ENCODE measurements at regions not wholly inside any gene's neighbourhood (a gene's known extent, or its start where the extent isn't known, plus 50 kb on each side); places are given as distances from the start of the nearest gene placed in this dataset.

DNA sequence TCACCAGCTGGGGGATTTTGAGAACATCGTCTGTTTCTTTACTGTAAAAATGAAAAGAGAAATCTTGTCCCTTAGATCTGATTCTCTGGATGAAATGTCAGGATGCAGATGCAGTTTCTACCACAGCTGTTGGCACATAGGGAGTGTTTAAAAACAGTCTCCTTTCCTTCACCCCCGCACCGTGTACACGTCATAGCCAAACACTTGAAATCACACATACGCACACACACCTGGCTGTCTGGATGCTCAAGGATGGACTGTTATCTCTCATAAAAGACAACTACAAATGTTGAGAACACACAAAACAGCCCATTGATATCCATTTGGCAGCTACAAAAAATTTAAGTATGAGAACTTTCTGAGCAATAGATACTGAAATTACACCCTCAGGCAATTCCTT is 275.8 kb upstream of the CLNK start:
- 78% methylated on average over 5 of the region's 5 CpGs for WGBS (ENCODE audit: insufficient coverage)
- H3K27ac Mint-ChIP-seq, result no peak overlapping the region
- DNase-seq (no peak), ATAC-seq (no peak)
- Histone ChIP-seq H3K4me1 (ENCODE audit: control insufficient read depth, insufficient read depth, low read length) (no peaks in the 10 kb centered on the region), H3K9me3 (ENCODE audit: control insufficient read depth, insufficient read depth, low read length) (no peaks in the 10 kb centered on the region), H3K4me3 (ENCODE audit: low read length) (no peak overlapping the region), H3K27me3 (ENCODE audit: control insufficient read depth, insufficient read depth, low read length) (no peaks in the 10 kb centered on the region), H3K36me3 (ENCODE audit: control insufficient read depth, insufficient read depth, low read length) (no peaks in the 10 kb centered on the region), H3K27ac (ENCODE audit: low read length) (no peak overlapping the region)
- H3K9me3 Mint-ChIP-seq, result peaks cover 0 to 2% of the 10 kb centered on the region in 2 donors
- intact Hi-C loops (cut with micrococcal nuclease), result no loop called here
- H3K36me3 Mint-ChIP-seq, result no peaks in the 10 kb centered on the region
- peaks cover 6 to 7% of the 10 kb centered on the region in 2 donors for H3K4me1 Mint-ChIP-seq
- peaks cover 0 to 2% of the 10 kb centered on the region in 2 donors for H3K27me3 Mint-ChIP-seq (ENCODE audit: low read depth in 2 of 2)
- TF ChIP-seq, protein P1, sequence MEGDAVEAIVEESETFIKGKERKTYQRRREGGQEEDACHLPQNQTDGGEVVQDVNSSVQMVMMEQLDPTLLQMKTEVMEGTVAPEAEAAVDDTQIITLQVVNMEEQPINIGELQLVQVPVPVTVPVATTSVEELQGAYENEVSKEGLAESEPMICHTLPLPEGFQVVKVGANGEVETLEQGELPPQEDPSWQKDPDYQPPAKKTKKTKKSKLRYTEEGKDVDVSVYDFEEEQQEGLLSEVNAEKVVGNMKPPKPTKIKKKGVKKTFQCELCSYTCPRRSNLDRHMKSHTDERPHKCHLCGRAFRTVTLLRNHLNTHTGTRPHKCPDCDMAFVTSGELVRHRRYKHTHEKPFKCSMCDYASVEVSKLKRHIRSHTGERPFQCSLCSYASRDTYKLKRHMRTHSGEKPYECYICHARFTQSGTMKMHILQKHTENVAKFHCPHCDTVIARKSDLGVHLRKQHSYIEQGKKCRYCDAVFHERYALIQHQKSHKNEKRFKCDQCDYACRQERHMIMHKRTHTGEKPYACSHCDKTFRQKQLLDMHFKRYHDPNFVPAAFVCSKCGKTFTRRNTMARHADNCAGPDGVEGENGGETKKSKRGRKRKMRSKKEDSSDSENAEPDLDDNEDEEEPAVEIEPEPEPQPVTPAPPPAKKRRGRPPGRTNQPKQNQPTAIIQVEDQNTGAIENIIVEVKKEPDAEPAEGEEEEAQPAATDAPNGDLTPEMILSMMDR (IDR thresholded peaks at IDR 0.05), result no peak
- no peak overlapping the region for H3K4me3 Mint-ChIP-seq

GRCh38 chr4:10959586-10959985 is 275.0 kb upstream of the CLNK start:
- no peaks in the 10 kb centered on the region for H3K27me3 ChIP-seq (ENCODE audit: control insufficient read depth, insufficient read depth, low read length)
- Mint-ChIP-seq H3K27ac (no peak overlapping the region), H3K27me3 (ENCODE audit: low read depth in 2 of 2) (peaks cover 0 to 2% of the 10 kb centered on the region in 2 donors), H3K36me3 (no peaks in the 10 kb centered on the region), H3K9me3 (peaks cover 0 to 2% of the 10 kb centered on the region in 2 donors), H3K4me1 (peaks cover 14 to 15% of the 10 kb centered on the region in 2 donors), H3K4me3 (no peak overlapping the region)
- no peaks in the 10 kb centered on the region for H3K9me3 ChIP-seq (ENCODE audit: control insufficient read depth, insufficient read depth, low read length)
- intact Hi-C loops (cut with micrococcal nuclease), result no loop called here
- WGBS (ENCODE audit: insufficient coverage), result 100% methylated on average over 1 of the region's 1 CpG
- H3K4me1 ChIP-seq (ENCODE audit: control insufficient read depth, insufficient read depth, low read length), result peaks cover 5% of the 10 kb centered on the region
- H3K36me3 ChIP-seq (ENCODE audit: control insufficient read depth, insufficient read depth, low read length), result no peaks in the 10 kb centered on the region
- no peak overlapping the region for H3K4me3 ChIP-seq (ENCODE audit: low read length)
- H3K27ac ChIP-seq (ENCODE audit: low read length), result no peak overlapping the region
- DNase-seq (no peak), ATAC-seq (no peak)
- TF ChIP-seq, protein P1 (IDR thresholded peaks at IDR 0.05), result no peak

GRCh38 chr4:10958226-10958856 is 273.8 kb upstream of the CLNK start:
- no peaks in the 10 kb centered on the region for H3K9me3 ChIP-seq (ENCODE audit: control insufficient read depth, insufficient read depth, low read length)
- TF ChIP-seq, protein P1 (IDR thresholded peaks at IDR 0.05), result no peak
- Mint-ChIP-seq H3K27ac (no peak overlapping the region), H3K27me3 (ENCODE audit: low read depth in 2 of 2) (no peaks in the 10 kb centered on the region), H3K36me3 (no peaks in the 10 kb centered on the region), H3K4me3 (no peak overlapping the region), H3K4me1 (peaks cover 15 to 26% of the 10 kb centered on the region in 2 donors), H3K9me3 (no peaks in the 10 kb centered on the region)
- H3K27me3 ChIP-seq (ENCODE audit: control insufficient read depth, insufficient read depth, low read length), result no peaks in the 10 kb centered on the region
- intact Hi-C loops (cut with micrococcal nuclease), result no loop called here
- no peak overlapping the region for H3K4me3 ChIP-seq (ENCODE audit: low read length)
- DNase-seq (no peak), ATAC-seq (no peak)
- WGBS (ENCODE audit: insufficient coverage), result 79% methylated on average over 2 of the region's 5 CpGs
- H3K36me3 ChIP-seq (ENCODE audit: control insufficient read depth, insufficient read depth, low read length), result no peaks in the 10 kb centered on the region
- H3K27ac ChIP-seq (ENCODE audit: low read length), result no peak overlapping the region
- H3K4me1 ChIP-seq (ENCODE audit: control insufficient read depth, insufficient read depth, low read length), result peaks cover 15% of the 10 kb centered on the region

DNA sequence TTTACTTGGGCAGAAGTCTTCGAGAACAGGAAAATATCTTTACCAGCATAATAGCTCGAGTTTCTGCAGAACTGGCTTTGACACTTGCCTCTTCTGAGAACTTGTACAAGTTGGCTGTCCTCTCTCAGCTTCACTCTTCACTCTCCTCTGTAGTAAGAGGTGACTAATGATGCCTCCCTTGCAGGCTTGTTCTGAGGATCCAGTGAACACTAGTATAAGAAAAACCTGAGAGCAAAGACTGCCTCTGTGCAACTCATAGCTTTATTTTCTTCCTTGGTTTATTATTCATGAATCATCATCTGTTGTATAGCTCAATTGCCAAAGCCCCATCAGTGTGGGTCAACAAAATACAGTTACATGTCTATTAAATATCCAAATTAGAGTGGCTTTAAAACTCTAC is 266.7 kb upstream of the CLNK start:
- ATAC-seq, result no peak
- peaks cover 15% of the 10 kb centered on the region for H3K4me1 ChIP-seq (ENCODE audit: control insufficient read depth, insufficient read depth, low read length)
- H3K27ac Mint-ChIP-seq, result no peak overlapping the region

More for the DNA sequence above, 266.7 kb upstream of the CLNK start:
- H3K27ac ChIP-seq (ENCODE audit: low read length), result no peak overlapping the region
- H3K4me3 ChIP-seq (ENCODE audit: low read length), result no peak overlapping the region
- WGBS (ENCODE audit: insufficient coverage), result 71% methylated on average over 2 of the region's 2 CpGs
- no peak for DNase-seq
- Mint-ChIP-seq H3K4me1 (peaks cover 15 to 44% of the 10 kb centered on the region in 2 donors), H3K4me3 (no peak overlapping the region), H3K27me3 (ENCODE audit: low read depth in 2 of 2) (no peaks in the 10 kb centered on the region), H3K36me3 (no peaks in the 10 kb centered on the region), H3K9me3 (no peaks in the 10 kb centered on the region)
- no peaks in the 10 kb centered on the region for H3K27me3 ChIP-seq (ENCODE audit: control insufficient read depth, insufficient read depth, low read length)
- H3K9me3 ChIP-seq (ENCODE audit: control insufficient read depth, insufficient read depth, low read length), result no peaks in the 10 kb centered on the region
- intact Hi-C loops (cut with micrococcal nuclease), result no loop called here
- no peaks in the 10 kb centered on the region for H3K36me3 ChIP-seq (ENCODE audit: control insufficient read depth, insufficient read depth, low read length)
- TF ChIP-seq, protein P1 (IDR thresholded peaks at IDR 0.05), result no peak
